ENCODE measurements at regions not wholly inside any gene's neighbourhood (a gene's known extent, or its start where the extent isn't known, plus 50 kb on each side); places are given as distances from the start of the nearest gene placed in this dataset.

DNA sequence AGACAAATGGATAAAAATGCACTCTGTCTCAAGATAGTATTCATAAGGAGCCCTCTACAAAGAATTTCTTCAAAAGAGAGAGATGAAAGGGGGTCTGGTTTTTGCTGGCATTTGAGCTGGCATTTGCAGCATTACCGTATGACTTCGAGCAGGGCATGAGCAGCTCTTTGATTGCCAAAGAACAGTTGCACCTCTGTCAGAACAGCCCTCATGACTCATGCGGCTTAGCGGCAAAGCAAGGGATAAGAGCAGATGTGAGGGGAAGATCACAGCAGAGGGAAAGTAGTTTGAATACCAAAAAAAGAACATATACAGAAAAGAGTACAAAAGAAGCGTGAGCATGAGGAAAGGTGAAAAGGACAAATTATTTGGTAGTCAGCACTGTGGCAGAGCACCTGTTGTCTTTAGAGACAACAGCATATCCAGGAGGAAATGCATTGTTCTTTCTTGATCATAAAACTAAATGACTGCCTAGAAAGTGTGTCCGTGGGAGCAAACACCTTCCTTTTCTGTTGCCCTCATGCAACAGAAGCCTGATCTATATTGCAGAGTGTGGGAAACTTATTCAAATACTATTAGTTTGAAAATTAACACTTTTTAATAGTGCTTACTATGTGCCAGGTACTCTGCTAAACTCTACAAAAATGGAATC, 80.5 kb upstream of the SLC24A5 start:
- no peak for TF ChIP-seq POLR2AphosphoS5 (IDR thresholded peaks at IDR 0.05; ENCODE audit: borderline replicate concordance, low read depth, low read length)
- TF ChIP-seq EZH2 (IDR thresholded peaks at IDR 0.05), result no peak
